ENCODE measurements at regions not wholly inside any gene's neighbourhood (a gene's known extent, or its start where the extent isn't known, plus 50 kb on each side); places are given as distances from the start of the nearest gene placed in this dataset.

DNA sequence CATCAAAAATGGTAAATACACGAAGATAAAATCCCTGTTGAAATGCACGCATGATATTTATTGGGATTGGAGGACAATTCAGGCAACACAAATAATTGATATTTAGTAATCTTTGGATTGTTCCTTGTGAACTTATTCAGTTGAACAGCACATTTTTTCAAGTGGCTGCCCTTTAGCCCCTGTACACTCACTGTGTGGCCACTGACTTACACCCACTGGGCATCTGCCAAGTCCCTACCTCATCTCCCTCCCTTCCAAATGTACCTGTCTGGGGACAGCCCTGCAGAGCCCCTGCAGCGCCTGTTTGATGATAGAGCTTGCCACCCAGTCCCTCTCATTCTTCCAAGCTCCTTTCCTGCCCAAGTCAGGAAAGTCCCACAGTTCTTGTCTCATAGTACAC lies 154.3 kb downstream of the GLUL start:
- H3K4me2 ChIP-seq (ENCODE audit: low read depth, low read length) = no peak overlapping the region
- FAIRE-seq (no peak), ATAC-seq (peak; percentile 41; the same call in 1 of the 3 replicates), DNase-seq (ENCODE audit: low spot score) (no peak)
- no peaks in the 10 kb centered on the region for H3K79me2 ChIP-seq (ENCODE audit: insufficient read depth, low read length)
- no peaks in the 10 kb centered on the region for H3K27me3 ChIP-seq (ENCODE audit: control insufficient read depth in 1 of 2, insufficient read depth in 2 of 2, low read length in 2 of 2)
- H3K4me3 ChIP-seq (replicated peaks in 1 of 3; ENCODE audit: insufficient read depth in 1 of 3, low read depth in 2 of 3, low read length in 3 of 3) = no peak overlapping the region
- peaks cover 23% of the 10 kb centered on the region for H3K4me1 ChIP-seq (ENCODE audit: insufficient read depth, low read length)
- no peak overlapping the region for H3K9ac ChIP-seq (ENCODE audit: insufficient read depth, low read depth, low read length)
- no peaks in the 10 kb centered on the region for H3K36me3 ChIP-seq (replicated peaks in 1 of 2; ENCODE audit: control insufficient read depth in 1 of 2, insufficient read depth in 2 of 2, low read length in 2 of 2)
- no peaks in the 10 kb centered on the region for H3K9me3 ChIP-seq (ENCODE audit: low read length)
- POLR2A ChIA-PET = no interaction called here
- intact Hi-C loops (cut with micrococcal nuclease; ENCODE audit: unreplicated experiment) (no loop called here), in situ Hi-C loops (cut with HindIII; ENCODE audit: extremely low pct_ligation_motif_present, low pct_unique_long_range_greater_than_20kb) (no loop called here)
- no peak overlapping the region for H3K27ac ChIP-seq (ENCODE audit: extremely low read length, insufficient read depth, low read length)
- TF ChIP-seq, protein P1, sequence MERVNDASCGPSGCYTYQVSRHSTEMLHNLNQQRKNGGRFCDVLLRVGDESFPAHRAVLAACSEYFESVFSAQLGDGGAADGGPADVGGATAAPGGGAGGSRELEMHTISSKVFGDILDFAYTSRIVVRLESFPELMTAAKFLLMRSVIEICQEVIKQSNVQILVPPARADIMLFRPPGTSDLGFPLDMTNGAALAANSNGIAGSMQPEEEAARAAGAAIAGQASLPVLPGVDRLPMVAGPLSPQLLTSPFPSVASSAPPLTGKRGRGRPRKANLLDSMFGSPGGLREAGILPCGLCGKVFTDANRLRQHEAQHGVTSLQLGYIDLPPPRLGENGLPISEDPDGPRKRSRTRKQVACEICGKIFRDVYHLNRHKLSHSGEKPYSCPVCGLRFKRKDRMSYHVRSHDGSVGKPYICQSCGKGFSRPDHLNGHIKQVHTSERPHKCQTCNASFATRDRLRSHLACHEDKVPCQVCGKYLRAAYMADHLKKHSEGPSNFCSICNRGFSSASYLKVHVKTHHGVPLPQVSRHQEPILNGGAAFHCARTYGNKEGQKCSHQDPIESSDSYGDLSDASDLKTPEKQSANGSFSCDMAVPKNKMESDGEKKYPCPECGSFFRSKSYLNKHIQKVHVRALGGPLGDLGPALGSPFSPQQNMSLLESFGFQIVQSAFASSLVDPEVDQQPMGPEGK (CRISPR knock-in tag; IDR thresholded peaks at IDR 0.05) = no peak
- TF ChIP-seq IRX3 (CRISPR knock-in tag; IDR thresholded peaks at IDR 0.05; ENCODE audit: borderline replicate concordance, low read depth) (no peak), GABPB1 (CRISPR knock-in tag; IDR thresholded peaks at IDR 0.05) (no peak), ZNF446 (CRISPR knock-in tag; IDR thresholded peaks at IDR 0.05) (no peak), ZNF563 (CRISPR knock-in tag; IDR thresholded peaks at IDR 0.05) (no peak), ZNF234 (CRISPR knock-in tag; conservative IDR thresholded peaks at IDR 0.05) (no peak), RARG (CRISPR knock-in tag; IDR thresholded peaks at IDR 0.05; ENCODE audit: low read depth) (no peak), ZFX (CRISPR knock-in tag; IDR thresholded peaks at IDR 0.05; ENCODE audit: low read depth) (no peak), SP5 (CRISPR knock-in tag; IDR thresholded peaks at IDR 0.05; ENCODE audit: borderline replicate concordance, low read depth) (no peak)
- TF ChIP-seq, protein P2, sequence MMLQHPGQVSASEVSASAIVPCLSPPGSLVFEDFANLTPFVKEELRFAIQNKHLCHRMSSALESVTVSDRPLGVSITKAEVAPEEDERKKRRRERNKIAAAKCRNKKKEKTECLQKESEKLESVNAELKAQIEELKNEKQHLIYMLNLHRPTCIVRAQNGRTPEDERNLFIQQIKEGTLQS (CRISPR knock-in tag; IDR thresholded peaks at IDR 0.05) = no peak
- no peaks in the 10 kb centered on the region for H4K20me1 ChIP-seq (ENCODE audit: insufficient read depth, low read length)
- H2AFZ ChIP-seq (ENCODE audit: low read length) = no peak overlapping the region
- BruUV-seq (replicated peaks) = no TSS peak
- CTCF ChIA-PET (ENCODE audit: low intra/inter-chr PET ratio, low total read pairs) = no interaction called here
- 75% methylated on average over 3 of the region's 3 CpGs for WGBS (ENCODE audit: low lambda C conversion rate)
